Body of pancreas (tissue), 4 donors: ENCODE measurements at regions not wholly inside any gene's neighbourhood (a gene's known extent, or its start where the extent isn't known, plus 50 kb on each side); places are given as distances from the start of the nearest gene placed in this dataset.

Source experiments
- CTCF ChIP-seq, 7 experiments: fragments of 450-650 bp in 4 of 7; fragments of 200-600 bp in 3 of 7; sonication (generic) in 3 of 7; IDR thresholded peaks; one replicate each; pipeline ENCODE4 v1.5.1; 2016 to 2019; ENCODE audit warnings: antibody characterized with exemption in 7 of 7
- POLR2A ChIP-seq, 3 donors: fragments of 450-650 bp; IDR thresholded peaks; one replicate each; pipeline ENCODE4 v1.6.1; 2016; ENCODE audit warnings: antibody characterized with exemption in 3 of 3, mild to moderate bottlenecking in 2 of 3

GRCh38 chr2:195388028-195388427, 269.0 kb upstream of the SLC39A10 start:
- TF ChIP-seq POLR2A (IDR thresholded peaks at IDR 0.05) (no peak), CTCF (IDR thresholded peaks at IDR 0.05) (no peak)
